ENCODE measurements at regions not wholly inside any gene's neighbourhood (a gene's known extent, or its start where the extent isn't known, plus 50 kb on each side); places are given as distances from the start of the nearest gene placed in this dataset.
"Not testable (repeated sequence)": the region's sequence is repeated elsewhere in the genome, so short reads cannot be mapped to it uniquely, and the experiment has no call there.

GRCh38 chr7:128596336-128597128 is 75.6 kb upstream of the GARIN1A start:
- ATAC-seq (replicated peaks); H3K27ac Mint-ChIP-seq; H3K4me3 Mint-ChIP-seq; H3K27me3 Mint-ChIP-seq; DNase-seq; H3K9me3 Mint-ChIP-seq: not testable (repeated sequence)
- Mint-ChIP-seq H3K4me1 (peaks cover 1 to 11% of the 10 kb centered on the region in 2 donors), H3K36me3 (peaks cover 35 to 40% of the 10 kb centered on the region in 2 donors)

- Mint-ChIP-seq H3K4me1 (peaks cover 1 to 11% of the 10 kb centered on the region in 2 donors), H3K36me3 (peaks cover 32 to 39% of the 10 kb centered on the region in 2 donors)
- not testable (repeated sequence) for DNase-seq; ATAC-seq (replicated peaks); H3K27ac Mint-ChIP-seq; H3K4me3 Mint-ChIP-seq; H3K27me3 Mint-ChIP-seq; H3K9me3 Mint-ChIP-seq
Measured at GRCh38 chr7:128598946-128599345, 73.1 kb upstream of the GARIN1A start.

- peaks cover 8 to 21% of the 10 kb centered on the region in 2 donors for H3K36me3 Mint-ChIP-seq
- not testable (repeated sequence) for H3K9me3 Mint-ChIP-seq, H3K4me1 Mint-ChIP-seq, H3K27me3 Mint-ChIP-seq
- DNase-seq (peak; percentile 18), ATAC-seq (replicated peaks) (peak; percentile 91 to 98)
- peak overlapping the region; percentile 85 for H3K27ac Mint-ChIP-seq
- peak overlapping the region; percentile 76 to 84 for H3K4me3 Mint-ChIP-seq
Measured at GRCh38 chr7:128608678-128609421, 63.2 kb upstream of the GARIN1A start.

GRCh38 chr7:128613366-128613765 is 58.7 kb upstream of the GARIN1A start:
- H3K27ac Mint-ChIP-seq; H3K4me3 Mint-ChIP-seq; DNase-seq; ATAC-seq (replicated peaks); H3K4me1 Mint-ChIP-seq; H3K27me3 Mint-ChIP-seq; H3K9me3 Mint-ChIP-seq: not testable (repeated sequence)
- H3K36me3 Mint-ChIP-seq = peaks cover 16 to 35% of the 10 kb centered on the region in 2 donors

- not testable (repeated sequence) for H3K4me1 Mint-ChIP-seq; DNase-seq; H3K9me3 Mint-ChIP-seq; H3K27ac Mint-ChIP-seq; ATAC-seq (replicated peaks); H3K27me3 Mint-ChIP-seq; H3K4me3 Mint-ChIP-seq
- peaks cover 13 to 33% of the 10 kb centered on the region in 2 donors for H3K36me3 Mint-ChIP-seq
Measured at GRCh38 chr7:128614812-128615211, 57.3 kb upstream of the GARIN1A start.

- DNase-seq; H3K27ac Mint-ChIP-seq; H3K9me3 Mint-ChIP-seq; H3K4me3 Mint-ChIP-seq; H3K27me3 Mint-ChIP-seq; H3K4me1 Mint-ChIP-seq; ATAC-seq (replicated peaks): not testable (repeated sequence)
- H3K36me3 Mint-ChIP-seq = peaks cover 17 to 41% of the 10 kb centered on the region in 2 donors
Measured at GRCh38 chr7:128616799-128617198, 55.3 kb upstream of the GARIN1A start.
